ENCODE measurements at regions not wholly inside any gene's neighbourhood (a gene's known extent, or its start where the extent isn't known, plus 50 kb on each side); places are given as distances from the start of the nearest gene placed in this dataset.

DNA sequence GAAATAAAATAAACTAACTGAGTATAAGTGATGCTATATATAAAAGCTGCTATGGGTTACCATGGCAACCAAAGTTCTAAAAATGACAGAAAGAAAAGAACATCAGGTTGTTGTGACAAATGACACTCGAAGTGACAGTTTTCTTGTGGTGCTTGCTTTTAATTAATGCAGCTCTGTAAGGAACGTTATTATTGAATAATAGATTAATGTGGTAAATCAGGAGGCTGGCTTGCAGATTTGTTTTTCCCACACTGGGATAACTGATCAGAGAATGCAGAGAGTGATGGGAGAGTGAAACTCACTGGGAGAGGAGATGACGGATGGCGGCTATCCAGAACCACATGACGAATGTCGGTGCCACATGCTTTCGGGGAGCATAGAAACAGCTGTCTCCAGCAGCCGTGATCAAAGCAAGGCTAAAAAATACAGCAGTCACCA lies 207.0 kb upstream of the ATP10A start:
- TF ChIP-seq, protein P1, sequence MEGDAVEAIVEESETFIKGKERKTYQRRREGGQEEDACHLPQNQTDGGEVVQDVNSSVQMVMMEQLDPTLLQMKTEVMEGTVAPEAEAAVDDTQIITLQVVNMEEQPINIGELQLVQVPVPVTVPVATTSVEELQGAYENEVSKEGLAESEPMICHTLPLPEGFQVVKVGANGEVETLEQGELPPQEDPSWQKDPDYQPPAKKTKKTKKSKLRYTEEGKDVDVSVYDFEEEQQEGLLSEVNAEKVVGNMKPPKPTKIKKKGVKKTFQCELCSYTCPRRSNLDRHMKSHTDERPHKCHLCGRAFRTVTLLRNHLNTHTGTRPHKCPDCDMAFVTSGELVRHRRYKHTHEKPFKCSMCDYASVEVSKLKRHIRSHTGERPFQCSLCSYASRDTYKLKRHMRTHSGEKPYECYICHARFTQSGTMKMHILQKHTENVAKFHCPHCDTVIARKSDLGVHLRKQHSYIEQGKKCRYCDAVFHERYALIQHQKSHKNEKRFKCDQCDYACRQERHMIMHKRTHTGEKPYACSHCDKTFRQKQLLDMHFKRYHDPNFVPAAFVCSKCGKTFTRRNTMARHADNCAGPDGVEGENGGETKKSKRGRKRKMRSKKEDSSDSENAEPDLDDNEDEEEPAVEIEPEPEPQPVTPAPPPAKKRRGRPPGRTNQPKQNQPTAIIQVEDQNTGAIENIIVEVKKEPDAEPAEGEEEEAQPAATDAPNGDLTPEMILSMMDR (IDR thresholded peaks at IDR 0.05; ENCODE audit: poor library complexity): no peak
- no peak for TF ChIP-seq EZH2 (IDR thresholded peaks at IDR 0.05; ENCODE audit: borderline replicate concordance)

Measured in hepatocyte (in vitro differentiated cells).